Left ventricle myocardium inferior (tissue), 1 donor: ENCODE measurements at regions not wholly inside any gene's neighbourhood (a gene's known extent, or its start where the extent isn't known, plus 50 kb on each side); places are given as distances from the start of the nearest gene placed in this dataset.

Source experiments
- DNase-seq: peaks from one replicate; pipeline ENCODE4 v3.0.0-alpha.2; 2020
- H3K27ac ChIP-seq: fragments of 200-600 bp; replicated peaks from 2 replicates; pipeline ENCODE4 v1.8.0; 2021
- H3K27me3 ChIP-seq: fragments of 200-600 bp; 2 replicates; pipeline ENCODE4 v1.8.0; 2021; ENCODE audit warnings: low read depth
- H3K36me3 ChIP-seq: fragments of 200-600 bp; 2 replicates; pipeline ENCODE4 v1.8.0; 2021
- H3K4me1 ChIP-seq: fragments of 200-600 bp; 2 replicates; pipeline ENCODE4 v1.8.0; 2021
- H3K4me3 ChIP-seq: fragments of 200-600 bp; 2 replicates; pipeline ENCODE4 v1.8.0; 2021; ENCODE audit warnings: mild to moderate bottlenecking, moderate library complexity
- H3K9me3 ChIP-seq: fragments of 200-600 bp; replicated peaks from 2 replicates; pipeline ENCODE4 v1.8.0; 2021
- intact Hi-C: fragments of 100-400 bp; cut with micrococcal nuclease; formaldehyde crosslinking; loops from one replicate; pipeline ENCODE4 v1.11.0; 2022
- TF ChIP-seq, protein P1 (sequence below): fragments of 200-600 bp; IDR thresholded peaks from 2 replicates; pipeline ENCODE4 v1.8.0; 2021; ENCODE audit warnings: antibody characterized with exemption, mild to moderate bottlenecking, borderline replicate concordance
- donor health status: DM: no; HTN: yes; CAD: no; lungs with severe emphysema.

DNA sequence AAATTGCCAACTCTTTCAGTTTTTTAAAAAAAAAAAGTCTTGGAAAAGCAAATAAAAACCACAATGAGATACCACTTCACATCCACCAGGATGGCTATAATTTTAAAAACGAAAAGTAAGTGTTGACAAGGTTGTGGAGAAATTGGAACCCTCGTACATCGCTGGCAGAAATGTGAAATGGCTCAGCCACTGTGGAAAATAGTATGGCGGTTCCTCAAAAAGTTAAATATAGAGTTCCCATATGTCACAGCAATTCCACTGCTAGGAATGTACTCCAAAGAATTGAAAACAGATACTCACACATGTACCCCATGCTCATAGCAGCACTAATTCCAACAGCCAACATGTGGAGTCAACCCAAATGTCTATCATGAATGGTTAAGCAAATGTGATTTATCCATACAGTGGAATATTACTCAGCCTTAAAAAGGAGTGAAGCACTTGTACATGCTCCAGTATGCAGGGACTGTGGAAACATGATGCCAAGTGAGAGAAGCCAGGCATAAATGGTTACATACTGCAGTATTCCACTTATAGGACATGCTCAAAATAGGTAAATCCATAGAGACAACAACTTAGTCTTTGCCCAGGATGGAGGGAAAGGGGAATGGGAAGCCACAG lies 73.8 kb upstream of the PCSK6 start:
- TF ChIP-seq, protein P1, sequence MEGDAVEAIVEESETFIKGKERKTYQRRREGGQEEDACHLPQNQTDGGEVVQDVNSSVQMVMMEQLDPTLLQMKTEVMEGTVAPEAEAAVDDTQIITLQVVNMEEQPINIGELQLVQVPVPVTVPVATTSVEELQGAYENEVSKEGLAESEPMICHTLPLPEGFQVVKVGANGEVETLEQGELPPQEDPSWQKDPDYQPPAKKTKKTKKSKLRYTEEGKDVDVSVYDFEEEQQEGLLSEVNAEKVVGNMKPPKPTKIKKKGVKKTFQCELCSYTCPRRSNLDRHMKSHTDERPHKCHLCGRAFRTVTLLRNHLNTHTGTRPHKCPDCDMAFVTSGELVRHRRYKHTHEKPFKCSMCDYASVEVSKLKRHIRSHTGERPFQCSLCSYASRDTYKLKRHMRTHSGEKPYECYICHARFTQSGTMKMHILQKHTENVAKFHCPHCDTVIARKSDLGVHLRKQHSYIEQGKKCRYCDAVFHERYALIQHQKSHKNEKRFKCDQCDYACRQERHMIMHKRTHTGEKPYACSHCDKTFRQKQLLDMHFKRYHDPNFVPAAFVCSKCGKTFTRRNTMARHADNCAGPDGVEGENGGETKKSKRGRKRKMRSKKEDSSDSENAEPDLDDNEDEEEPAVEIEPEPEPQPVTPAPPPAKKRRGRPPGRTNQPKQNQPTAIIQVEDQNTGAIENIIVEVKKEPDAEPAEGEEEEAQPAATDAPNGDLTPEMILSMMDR, result no peak
- Histone ChIP-seq H3K36me3 (no peaks in the 10 kb centered on the region), H3K4me1 (peaks cover 16% of the 10 kb centered on the region), H3K9me3 (no peaks in the 10 kb centered on the region), H3K4me3 (no peak overlapping the region), H3K27me3 (no peaks in the 10 kb centered on the region), H3K27ac (no peak overlapping the region)
- intact Hi-C loops, result no loop called here
- DNase-seq, result no peak

DNA sequence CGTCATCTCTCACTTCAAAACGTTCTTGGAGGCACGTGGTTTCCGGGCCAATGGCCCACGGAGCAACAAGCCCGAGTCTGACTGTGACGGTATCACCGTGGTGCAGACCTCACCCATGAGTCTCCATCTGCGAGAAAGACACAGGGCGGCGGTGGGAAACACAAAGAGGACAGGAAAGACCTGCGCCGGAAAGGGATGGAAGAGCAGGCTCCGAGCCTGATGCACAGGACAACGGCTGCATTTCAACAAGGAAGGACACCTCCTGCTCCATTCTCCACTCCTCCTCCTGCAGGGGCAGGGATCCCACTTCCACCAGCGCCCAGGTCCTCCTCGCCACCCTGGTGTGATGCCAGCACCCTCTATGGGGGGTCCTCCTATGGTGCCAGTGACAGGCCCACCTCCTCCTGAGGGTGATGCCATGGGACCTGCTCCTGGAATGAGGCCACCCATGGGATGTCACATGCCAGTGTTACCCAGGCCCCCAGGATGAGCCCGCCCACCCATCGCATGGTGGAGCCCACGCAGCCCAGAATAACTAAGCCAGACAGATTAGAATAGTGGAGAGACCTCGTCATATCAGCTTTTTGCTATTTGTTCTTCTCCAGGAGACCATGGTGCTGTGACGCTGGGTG lies 73.0 kb upstream of the PCSK6 start:
- no peak overlapping the region for H3K27ac ChIP-seq
- intact Hi-C loops, result no loop called here
- peaks cover 19% of the 10 kb centered on the region for H3K4me1 ChIP-seq
- DNase-seq, result no peak
- peaks cover 6% of the 10 kb centered on the region for H3K27me3 ChIP-seq
- TF ChIP-seq, protein P1, result no peak
- H3K4me3 ChIP-seq, result no peak overlapping the region
- no peaks in the 10 kb centered on the region for H3K9me3 ChIP-seq
- no peaks in the 10 kb centered on the region for H3K36me3 ChIP-seq

DNA sequence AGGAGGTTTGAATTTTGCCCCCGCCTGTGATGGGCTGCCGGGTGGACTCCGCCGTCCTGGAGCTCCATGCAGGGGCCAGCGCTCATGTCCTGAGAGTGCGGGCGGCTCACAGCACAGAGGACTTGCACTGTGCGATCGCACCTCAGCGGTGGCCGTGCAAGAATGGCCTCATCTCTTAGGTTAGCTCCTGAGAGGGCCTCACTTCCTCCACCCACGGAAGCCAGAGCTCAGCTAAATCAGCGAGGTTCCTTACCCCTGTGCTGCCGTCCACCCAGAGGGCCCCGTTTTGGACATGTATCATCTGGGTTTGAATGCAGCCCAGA lies 72.0 kb upstream of the PCSK6 start:
- H3K27me3 ChIP-seq, result peaks cover 12% of the 10 kb centered on the region
- H3K36me3 ChIP-seq, result no peaks in the 10 kb centered on the region
- intact Hi-C loops, result no loop called here
- no peak overlapping the region for H3K27ac ChIP-seq
- no peaks in the 10 kb centered on the region for H3K9me3 ChIP-seq
- peaks cover 11% of the 10 kb centered on the region for H3K4me1 ChIP-seq
- DNase-seq, result no peak
- no peak overlapping the region for H3K4me3 ChIP-seq
- TF ChIP-seq, protein P1, result no peak

DNA sequence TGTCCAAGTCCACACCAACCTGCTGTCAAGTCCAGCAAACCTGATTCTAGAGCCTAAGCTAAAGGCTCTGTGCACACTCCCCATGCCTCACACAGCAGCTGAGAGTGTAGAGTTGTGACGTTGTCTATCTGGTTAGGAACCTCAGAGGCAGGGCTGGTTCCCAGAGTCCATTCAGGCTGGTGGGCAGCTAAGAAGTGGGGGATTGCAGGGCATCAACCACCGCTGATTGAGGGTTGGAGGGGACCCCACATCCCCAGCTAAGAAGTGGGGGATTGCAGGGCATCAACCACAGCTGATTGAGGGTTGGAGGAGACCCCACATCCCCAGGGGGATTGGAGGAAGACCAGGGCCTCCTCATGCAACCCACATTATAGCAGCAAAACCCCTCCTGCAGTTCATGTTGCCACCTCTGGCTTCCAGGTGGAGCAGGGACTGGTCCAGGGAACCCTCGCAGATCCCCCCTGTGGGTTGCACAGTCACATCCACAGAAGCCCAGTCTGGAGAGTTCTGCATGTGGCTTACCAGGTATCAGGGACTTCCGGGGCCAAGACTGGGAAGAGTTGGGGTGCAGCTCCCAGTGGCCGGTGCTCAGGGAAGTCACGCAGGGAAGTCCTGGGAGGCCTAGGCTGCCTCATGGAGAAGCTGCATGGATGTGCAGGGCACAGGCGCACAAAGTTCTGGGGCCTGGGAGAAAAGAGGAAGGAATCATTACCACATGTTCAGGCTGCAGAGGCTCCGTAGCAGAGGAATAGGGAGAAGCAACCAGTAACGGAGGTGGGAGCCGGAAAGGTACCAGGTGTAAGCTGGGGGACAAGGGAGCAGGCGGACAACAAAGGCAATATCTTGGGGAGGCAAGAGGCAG lies 71.4 kb upstream of the PCSK6 start:
- H3K4me3 ChIP-seq, result no peak overlapping the region
- TF ChIP-seq, protein P1, result no peak
- intact Hi-C loops, result no loop called here
- peaks cover 12% of the 10 kb centered on the region for H3K27me3 ChIP-seq
- no peaks in the 10 kb centered on the region for H3K9me3 ChIP-seq
- no peaks in the 10 kb centered on the region for H3K36me3 ChIP-seq
- DNase-seq, result no peak
- H3K27ac ChIP-seq, result no peak overlapping the region
- peaks cover 11% of the 10 kb centered on the region for H3K4me1 ChIP-seq

DNA sequence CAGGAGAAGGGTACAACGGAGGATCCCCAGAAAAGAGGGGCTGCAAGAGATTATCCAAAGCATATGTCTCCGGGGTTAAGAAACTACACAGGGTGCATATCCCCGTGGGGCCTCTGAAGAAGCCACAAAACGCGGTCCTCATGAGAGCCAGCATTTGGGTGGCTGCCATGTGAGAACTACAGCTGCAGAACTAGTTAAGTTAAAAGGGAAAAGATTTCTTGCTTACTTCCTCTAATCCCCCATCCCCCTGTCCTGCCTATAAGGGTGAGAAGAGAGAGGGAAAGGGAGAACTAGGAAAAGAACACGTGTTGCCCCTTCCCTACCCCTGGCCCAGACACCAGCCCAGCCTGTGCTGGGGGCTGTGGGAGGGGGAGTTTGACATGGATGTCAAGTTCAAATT lies 70.4 kb upstream of the PCSK6 start:
- H3K36me3 ChIP-seq, result no peaks in the 10 kb centered on the region
- H3K9me3 ChIP-seq, result no peaks in the 10 kb centered on the region
- H3K27me3 ChIP-seq, result peaks cover 12% of the 10 kb centered on the region
- intact Hi-C loops, result no loop called here
- no peak overlapping the region for H3K4me3 ChIP-seq
- no peak for DNase-seq
- TF ChIP-seq, protein P1, result no peak
- H3K27ac ChIP-seq, result peak overlapping the region; percentile 30
- peaks cover 11% of the 10 kb centered on the region for H3K4me1 ChIP-seq
